ENCODE measurements at regions not wholly inside any gene's neighbourhood (a gene's known extent, or its start where the extent isn't known, plus 50 kb on each side); places are given as distances from the start of the nearest gene placed in this dataset.

- Histone ChIP-seq H3K4me2 (ENCODE audit: control insufficient read depth, extremely low read depth, insufficient read depth, low read depth, low read length) (no peak overlapping the region), H3K4me1 (ENCODE audit: control insufficient read depth, extremely low read depth, insufficient read depth, low read length) (no peaks in the 10 kb centered on the region), H3K4me3 (ENCODE audit: control insufficient read depth in 2 of 3, extremely low read depth in 1 of 3, insufficient read depth in 2 of 3, low read depth in 1 of 3, low read length in 3 of 3) (no peak overlapping the region), H3K79me2 (ENCODE audit: control insufficient read depth, insufficient read depth, low read length) (no peaks in the 10 kb centered on the region), H2AFZ (ENCODE audit: control insufficient read depth, low read length) (no peak overlapping the region), H3K9me3 (ENCODE audit: control insufficient read depth, low read depth, low read length) (no peaks in the 10 kb centered on the region), H3K9ac (ENCODE audit: control insufficient read depth, extremely low read depth, insufficient read depth, low read length) (no peak overlapping the region), H3K27ac (ENCODE audit: control insufficient read depth, insufficient read depth, low read length) (no peak overlapping the region), H4K20me1 (ENCODE audit: control insufficient read depth, extremely low read depth, insufficient read depth, low read length) (no peaks in the 10 kb centered on the region), H3K36me3 (ENCODE audit: control insufficient read depth in 2 of 2, extremely low read depth in 1 of 2, insufficient read depth in 2 of 2, low read length in 2 of 2) (no peaks in the 10 kb centered on the region), H3K27me3 (ENCODE audit: control insufficient read depth, extremely low read depth, insufficient read depth, low read length) (peaks cover 3% of the 10 kb centered on the region), H3K9me1 (ENCODE audit: control insufficient read depth, extremely low read depth, insufficient read depth, low read length) (no peaks in the 10 kb centered on the region)
- dilution Hi-C loops (cut with MboI; ENCODE audit: extremely low pct_ligation_motif_present, low sequenced_read_pairs), result no loop called here
- no peak for TF ChIP-seq EZH2 (IDR thresholded peaks at IDR 0.05; ENCODE audit: low read length)
- TF ChIP-seq CTCF (optimal IDR thresholded peaks at IDR 0.05 in 1 of 3, IDR thresholded peaks at IDR 0.05 in 1 of 3, conservative IDR thresholded peaks at IDR 0.05 in 1 of 3; ENCODE audit: extremely low read depth in 1 of 3, insufficient read depth in 2 of 3, low read length in 3 of 3), result no peak
- FAIRE-seq (no peak), DNase-seq (ENCODE audit: low read depth, low spot score) (no peak)
These were observed 97.2 kb downstream of the CPZ start for GRCh38 chr4:8689741-8690140.

- no peaks in the 10 kb centered on the region for H3K36me3 ChIP-seq (ENCODE audit: control insufficient read depth in 2 of 2, extremely low read depth in 1 of 2, insufficient read depth in 2 of 2, low read length in 2 of 2)
- H4K20me1 ChIP-seq (ENCODE audit: control insufficient read depth, extremely low read depth, insufficient read depth, low read length), result no peaks in the 10 kb centered on the region
- no peak overlapping the region for H3K4me3 ChIP-seq (ENCODE audit: control insufficient read depth in 2 of 3, extremely low read depth in 1 of 3, insufficient read depth in 2 of 3, low read depth in 1 of 3, low read length in 3 of 3)
- H3K9ac ChIP-seq (ENCODE audit: control insufficient read depth, extremely low read depth, insufficient read depth, low read length), result no peak overlapping the region
- peaks cover 3% of the 10 kb centered on the region for H3K27me3 ChIP-seq (ENCODE audit: control insufficient read depth, extremely low read depth, insufficient read depth, low read length)
- FAIRE-seq (no peak), DNase-seq (ENCODE audit: low read depth, low spot score) (no peak)
- no peak overlapping the region for H3K27ac ChIP-seq (ENCODE audit: control insufficient read depth, insufficient read depth, low read length)
- no peak overlapping the region for H2AFZ ChIP-seq (ENCODE audit: control insufficient read depth, low read length)
- no peaks in the 10 kb centered on the region for H3K9me3 ChIP-seq (ENCODE audit: control insufficient read depth, low read depth, low read length)
- H3K9me1 ChIP-seq (ENCODE audit: control insufficient read depth, extremely low read depth, insufficient read depth, low read length), result no peaks in the 10 kb centered on the region
- no peaks in the 10 kb centered on the region for H3K4me1 ChIP-seq (ENCODE audit: control insufficient read depth, extremely low read depth, insufficient read depth, low read length)
- H3K4me2 ChIP-seq (ENCODE audit: control insufficient read depth, extremely low read depth, insufficient read depth, low read depth, low read length), result no peak overlapping the region
- dilution Hi-C loops (cut with MboI; ENCODE audit: extremely low pct_ligation_motif_present, low sequenced_read_pairs), result no loop called here
- TF ChIP-seq CTCF (optimal IDR thresholded peaks at IDR 0.05 in 1 of 3, IDR thresholded peaks at IDR 0.05 in 1 of 3, conservative IDR thresholded peaks at IDR 0.05 in 1 of 3; ENCODE audit: extremely low read depth in 1 of 3, insufficient read depth in 2 of 3, low read length in 3 of 3), result no peak
- TF ChIP-seq EZH2 (IDR thresholded peaks at IDR 0.05; ENCODE audit: low read length), result no peak
- H3K79me2 ChIP-seq (ENCODE audit: control insufficient read depth, insufficient read depth, low read length), result no peaks in the 10 kb centered on the region
These were observed 96.4 kb downstream of the CPZ start for GRCh38 chr4:8688908-8689445.
